Daoy (cell line): ENCODE measurements at regions not wholly inside any gene's neighbourhood (a gene's known extent, or its start where the extent isn't known, plus 50 kb on each side); places are given as distances from the start of the nearest gene placed in this dataset.

ENCODE experiments used
- DNase-seq: peaks from one replicate; pipeline ENCODE4 v3.0.0-alpha.2; 2015; ENCODE audit warnings: low read depth

DNA sequence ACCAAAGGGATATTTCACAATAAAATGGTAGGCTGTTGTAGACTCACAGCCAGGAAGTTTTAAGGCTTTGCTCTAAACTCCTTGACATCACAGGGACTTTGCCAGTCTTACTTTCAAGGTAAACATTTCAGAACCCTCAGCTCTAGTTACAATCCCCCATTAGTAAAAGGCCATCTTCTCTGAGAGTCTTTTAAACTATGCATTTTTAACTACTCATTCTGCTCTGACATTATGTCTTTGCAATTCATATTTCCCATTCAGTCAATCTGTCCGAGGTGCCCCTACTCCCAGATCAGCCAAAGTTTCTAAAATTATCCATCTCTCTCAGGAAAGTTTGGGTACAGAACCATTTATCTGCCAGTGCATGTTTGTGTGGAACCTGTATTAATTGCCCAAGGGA is 1094.1 kb downstream of the TDRD15 start:
- DNase-seq = no peak

DNA sequence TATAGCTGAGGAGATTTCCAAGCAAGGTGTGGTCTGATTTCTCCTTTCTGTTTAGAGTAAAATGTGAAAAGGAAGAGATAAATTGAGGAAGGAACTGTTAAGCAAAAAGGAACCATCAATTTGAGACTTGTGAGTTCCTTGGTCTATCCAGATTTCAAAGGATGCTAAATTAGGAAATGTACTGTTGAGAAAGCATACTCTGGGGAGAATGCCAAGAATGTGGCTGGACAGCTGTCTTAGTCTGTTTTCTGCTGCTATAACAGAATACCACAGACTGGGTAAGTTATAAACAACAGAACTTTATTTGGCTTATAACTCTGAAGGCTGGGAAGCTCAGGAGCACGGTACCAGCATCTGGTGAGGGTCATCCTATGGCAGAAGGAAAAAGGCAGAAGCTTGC is 1097.2 kb downstream of the TDRD15 start:
- no peak for DNase-seq

DNA sequence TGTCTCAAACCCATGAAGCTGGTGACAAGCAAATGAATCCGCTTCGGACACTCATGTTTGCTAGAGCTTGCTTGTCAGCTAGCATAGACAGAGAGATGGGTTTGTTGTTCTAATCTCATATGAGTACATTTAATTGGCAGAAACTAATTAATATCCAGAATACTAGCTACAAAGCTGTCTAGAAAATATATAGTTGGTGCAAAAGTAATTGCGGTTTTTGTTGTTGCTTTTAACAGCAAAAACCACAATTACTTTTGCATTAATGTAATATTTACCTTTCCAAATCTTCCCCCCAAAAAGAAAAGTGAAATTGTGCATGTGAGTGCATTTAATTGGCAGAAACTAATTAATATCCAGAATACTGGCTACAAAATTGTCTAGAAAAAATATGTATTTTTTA is 1115.2 kb downstream of the TDRD15 start:
- DNase-seq = no peak

DNA sequence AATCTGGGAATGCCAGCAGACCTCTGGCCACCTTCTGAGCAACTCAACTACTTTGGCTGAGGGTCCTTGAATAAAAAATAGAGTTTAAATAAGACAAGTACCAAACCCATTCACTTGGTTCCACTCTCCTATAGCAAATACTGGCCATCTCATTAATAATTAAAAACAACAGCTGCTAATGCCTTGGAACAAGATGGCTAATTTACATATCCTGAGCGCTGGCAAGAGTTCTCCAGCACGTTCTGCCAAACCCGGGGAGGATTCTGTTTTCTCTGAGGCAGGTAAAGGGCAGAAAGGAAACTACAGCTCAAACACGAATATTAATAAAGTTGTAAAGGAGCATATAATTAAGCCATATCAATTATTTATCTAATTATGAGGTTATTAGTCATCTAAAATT is 1123.7 kb downstream of the TDRD15 start:
- DNase-seq = no peak

DNA sequence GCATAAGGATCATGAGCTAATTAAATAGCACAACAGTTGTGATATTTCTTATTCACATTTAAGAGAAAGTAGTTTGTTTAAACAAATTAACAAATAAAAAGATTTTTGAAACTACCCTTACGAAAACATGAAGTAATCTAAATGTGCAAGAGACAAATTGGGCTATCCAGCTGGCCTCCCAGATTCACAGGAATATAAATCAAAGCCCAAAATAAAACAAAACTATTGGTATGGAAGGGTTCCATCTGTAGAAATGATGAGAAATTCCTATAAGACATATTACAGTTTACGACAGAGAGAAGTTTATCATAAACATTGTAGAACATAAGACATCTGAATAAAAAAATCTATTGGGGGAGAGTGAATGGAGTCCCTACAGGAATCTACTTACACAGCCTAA is 1125.1 kb downstream of the TDRD15 start:
- no peak for DNase-seq

DNA sequence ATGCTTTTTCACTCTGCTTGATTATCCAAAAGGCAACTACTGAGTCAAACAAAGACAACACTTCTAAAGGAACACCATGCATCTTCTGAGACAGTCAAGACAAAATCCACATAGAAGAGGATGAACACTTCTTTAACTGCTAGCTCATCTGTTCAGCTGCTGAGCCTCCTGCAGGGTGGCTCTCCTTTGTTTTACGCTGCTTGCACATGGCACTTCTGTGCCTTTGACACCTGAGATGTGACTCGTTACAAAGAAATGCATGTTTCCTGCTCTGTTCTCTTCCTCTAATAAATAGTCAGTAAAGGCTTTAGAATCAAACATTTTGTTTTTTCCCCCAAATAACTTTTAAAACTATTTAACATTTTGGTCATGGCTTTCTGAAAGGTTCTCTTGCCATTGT is 1129.4 kb downstream of the TDRD15 start:
- DNase-seq = no peak

DNA sequence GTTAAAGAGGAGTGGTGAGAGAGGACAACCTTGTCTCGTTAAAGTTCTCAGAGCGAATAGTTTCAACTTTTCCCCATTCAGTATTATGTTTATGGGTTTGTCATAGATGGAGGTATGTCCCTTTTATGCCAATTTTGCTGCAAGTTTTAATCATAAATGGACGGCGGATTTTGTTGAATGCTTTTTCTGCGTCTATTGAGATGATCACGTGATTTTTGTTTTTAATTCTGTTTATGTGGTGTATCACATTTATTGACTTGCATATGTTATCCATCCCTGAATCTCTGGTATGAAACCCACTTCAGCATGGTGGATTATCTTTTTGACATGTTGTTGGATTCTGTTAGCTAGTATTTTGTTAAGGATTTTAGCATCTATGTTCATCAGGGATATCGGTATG is 1123.8 kb upstream of the KLHL29 start:
- DNase-seq = no peak

DNA sequence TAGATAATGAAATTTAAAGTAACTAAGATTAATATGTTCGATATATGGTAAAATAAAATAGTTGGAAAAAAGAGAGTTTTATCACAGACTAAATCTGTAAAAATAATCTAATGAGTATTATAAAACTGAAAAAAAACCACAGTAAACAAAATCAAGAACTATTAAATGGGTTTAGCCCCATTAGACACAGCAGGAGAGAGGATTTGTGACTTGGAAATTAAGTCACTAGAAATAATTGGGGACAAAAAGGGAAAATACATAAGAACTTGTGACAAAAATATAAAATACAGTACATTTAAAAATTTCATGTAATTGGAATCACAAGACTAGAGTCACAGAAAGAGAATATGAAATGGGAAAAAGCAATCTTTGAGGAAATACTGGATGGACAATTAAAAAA is 1114.6 kb upstream of the KLHL29 start:
- no peak for DNase-seq

DNA sequence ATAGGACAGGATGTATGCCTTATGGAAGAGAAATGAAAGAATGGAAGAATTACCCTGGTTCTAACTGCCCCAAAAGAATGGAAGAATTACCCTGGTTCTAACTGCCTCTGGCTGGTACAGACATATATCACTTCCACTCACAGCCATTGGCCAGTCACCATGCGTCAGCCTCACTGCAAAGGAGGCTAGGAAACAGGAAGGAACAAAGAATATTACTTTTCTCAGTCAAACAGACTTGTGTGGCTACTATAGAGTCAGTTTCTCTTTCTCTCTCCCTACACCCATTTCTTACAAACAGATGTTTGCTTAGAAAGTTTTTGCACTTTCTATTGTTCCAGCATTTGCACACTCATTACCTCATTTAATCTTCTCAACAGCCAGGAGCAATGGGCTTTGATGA is 1111.1 kb upstream of the KLHL29 start:
- no peak for DNase-seq

DNA sequence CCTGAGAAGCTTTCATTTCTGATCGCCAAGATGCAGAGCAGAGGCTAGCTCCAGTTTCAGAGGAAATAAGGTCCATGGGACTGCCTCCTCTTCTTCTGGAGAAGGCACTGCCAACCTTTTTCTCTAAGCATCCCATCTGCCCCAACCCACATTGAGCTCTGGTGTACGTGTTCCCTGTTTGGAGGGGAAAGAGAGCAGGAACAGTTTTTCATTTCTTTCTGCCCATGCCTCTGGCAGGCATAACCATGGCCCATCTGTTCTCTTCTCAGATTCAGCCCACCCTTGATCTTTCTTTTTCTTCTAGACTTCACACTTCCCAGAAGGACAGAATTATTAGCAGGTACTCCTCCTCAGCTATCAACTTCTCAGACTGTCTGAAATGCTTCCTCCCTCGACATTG is 1110.3 kb upstream of the KLHL29 start:
- DNase-seq = no peak

DNA sequence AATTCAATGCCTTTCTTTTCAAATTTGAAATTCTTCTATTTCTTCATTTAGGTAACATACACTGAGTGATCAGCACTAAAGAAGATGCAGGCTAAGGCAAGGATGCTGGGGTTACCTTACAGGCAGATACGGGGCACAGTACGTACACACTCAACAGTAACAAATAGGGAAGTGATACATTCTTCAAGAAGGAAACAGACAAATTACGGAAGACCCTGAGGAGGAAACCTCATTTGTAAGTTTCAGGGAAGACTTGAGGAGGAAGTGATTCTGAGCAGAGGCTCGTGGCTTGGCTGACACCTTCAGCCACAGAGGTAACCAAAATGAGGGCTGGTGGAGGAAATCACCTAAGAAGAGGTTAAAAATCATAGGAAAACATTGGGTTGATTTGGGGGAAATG is 1108.3 kb upstream of the KLHL29 start:
- DNase-seq = no peak

DNA sequence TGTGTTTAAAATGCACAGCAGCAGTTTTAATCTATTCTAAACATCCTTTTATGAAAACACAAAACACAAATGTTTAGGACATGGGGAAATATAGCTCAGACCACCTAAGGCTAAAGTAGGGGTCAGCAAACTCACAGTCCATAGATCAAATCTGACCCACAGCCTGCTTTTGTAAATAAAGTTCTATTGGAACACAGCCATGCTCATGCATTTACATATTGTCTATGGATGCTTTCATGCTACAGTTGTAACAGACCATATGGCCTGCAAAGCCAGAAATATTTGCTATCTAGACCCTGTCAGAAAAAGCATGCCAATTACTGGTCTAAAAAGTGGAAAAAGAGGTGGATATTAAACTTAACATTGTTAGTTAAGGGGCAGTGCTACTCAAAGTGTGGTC is 1105.4 kb upstream of the KLHL29 start:
- DNase-seq = no peak

DNA sequence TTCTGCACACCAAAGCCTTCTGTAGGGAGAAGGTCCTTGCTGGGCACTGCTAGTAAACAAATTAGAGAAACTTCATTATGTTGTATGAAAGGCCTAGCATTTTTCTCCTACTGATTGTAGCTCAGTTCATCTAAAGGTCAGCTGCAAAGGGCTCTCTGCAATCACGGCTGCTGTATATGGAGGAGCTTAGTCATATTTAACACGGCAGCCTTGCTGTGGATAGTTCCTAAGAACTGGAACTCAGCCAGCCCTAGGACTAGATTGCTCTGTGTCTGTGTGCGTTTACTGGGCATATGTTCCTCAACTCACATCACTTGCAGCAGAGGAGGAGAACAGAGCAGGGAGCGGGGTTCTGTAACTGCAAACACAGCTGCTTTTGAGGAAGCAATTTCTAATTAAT is 1103.9 kb upstream of the KLHL29 start:
- DNase-seq = peak; percentile 30

DNA sequence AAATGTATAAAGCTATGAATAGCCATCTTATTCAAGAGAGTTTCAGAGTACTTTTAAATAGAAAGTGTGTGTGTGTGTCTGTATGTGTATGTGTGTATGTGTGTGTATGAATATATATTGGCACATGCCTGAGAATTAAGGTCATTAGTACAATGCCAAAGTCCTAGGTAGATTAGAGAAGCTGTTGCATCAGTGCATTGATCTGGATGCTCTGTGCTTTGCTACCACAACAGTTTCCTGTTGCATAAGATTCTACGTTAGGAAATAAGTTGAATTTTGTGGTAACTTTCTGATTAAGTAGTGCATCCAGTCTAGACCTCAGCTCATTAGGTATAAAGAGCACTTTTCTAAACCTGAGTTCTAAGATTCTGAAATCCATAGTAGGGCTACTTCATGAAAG is 1102.8 kb upstream of the KLHL29 start:
- DNase-seq = no peak

DNA sequence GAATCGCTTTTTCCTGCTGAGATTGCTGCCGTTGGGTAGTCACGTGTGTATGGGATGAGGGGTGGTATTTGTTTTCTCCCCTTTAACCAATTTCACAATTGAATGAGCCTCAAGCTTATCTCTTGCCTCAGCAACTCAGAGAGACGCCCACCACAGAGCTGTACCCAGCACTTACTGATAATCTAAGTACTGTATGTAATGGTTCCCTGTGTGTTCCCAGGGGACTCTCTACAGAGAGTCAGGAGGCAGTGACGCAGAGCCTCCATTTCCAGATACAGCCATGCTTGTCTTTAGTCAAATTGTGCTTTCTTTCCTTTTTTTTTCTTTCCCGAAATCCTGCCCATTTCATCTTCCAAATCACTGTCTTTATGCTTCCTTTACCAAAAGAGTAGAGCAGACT is 1102.1 kb upstream of the KLHL29 start:
- no peak for DNase-seq

DNA sequence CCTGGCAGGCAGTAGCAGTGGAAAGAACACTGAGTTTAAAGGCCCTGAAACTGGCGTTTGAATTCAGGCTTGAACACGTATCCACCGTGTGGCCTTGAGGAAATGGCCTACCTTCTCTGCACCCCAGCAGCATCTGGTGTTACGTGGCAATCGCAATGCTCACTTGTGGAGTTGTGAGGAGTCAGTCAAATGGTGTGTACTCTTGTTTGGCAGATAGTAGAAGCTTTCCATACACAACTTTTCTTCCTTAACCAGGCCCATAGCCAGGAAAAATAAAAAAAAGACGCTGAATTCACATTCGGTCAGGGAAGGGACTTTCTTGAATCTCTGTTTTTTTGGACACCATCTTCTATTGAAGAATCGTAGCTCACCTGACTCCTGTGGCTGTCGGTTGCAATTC is 1101.5 kb upstream of the KLHL29 start:
- no peak for DNase-seq

DNA sequence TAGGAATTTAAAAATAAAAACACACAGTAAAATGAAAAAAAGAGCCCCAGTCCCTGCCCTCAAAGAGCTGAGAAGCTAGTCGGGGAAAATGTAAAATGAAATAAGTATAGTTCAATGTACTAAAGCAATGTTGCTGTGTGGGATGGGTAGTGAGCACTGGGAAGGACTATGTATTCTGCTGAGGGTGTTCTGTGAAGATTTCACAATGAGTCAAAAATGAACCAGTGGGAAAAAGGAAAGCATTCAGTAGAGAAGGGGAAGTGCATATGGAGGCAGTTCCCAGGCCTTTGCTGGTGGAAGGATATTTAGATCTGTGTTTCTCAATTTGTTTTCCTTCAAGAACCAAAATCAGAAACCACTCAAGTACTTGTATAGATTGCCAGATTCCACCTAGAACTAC is 1094.7 kb upstream of the KLHL29 start:
- no peak for DNase-seq

DNA sequence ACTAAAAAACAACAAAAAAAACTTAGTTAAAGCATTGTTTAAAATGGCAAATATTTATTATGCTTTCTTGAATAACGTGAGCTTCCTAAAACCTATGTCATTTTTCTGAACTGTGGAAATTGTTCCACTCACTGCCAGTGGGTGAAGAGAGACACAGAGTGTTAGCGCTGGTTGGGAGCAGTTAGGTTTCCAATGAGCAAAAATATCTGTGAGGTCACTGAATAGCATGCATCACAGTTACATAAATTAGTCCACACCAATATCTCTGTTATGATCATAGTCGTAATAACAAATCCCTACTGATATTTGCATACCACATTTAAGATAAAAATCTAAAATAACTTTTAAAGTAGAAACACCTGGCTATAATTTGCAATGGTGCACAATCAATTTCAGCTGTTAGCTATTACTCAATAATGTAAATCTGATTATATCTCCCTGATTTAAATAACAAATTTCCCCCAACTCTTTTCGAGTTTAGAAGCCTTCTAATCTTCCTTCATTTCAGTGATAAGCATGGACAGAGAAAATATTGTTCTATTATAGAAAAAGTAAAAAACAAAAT is 1094.0 kb upstream of the KLHL29 start:
- DNase-seq = no peak

DNA sequence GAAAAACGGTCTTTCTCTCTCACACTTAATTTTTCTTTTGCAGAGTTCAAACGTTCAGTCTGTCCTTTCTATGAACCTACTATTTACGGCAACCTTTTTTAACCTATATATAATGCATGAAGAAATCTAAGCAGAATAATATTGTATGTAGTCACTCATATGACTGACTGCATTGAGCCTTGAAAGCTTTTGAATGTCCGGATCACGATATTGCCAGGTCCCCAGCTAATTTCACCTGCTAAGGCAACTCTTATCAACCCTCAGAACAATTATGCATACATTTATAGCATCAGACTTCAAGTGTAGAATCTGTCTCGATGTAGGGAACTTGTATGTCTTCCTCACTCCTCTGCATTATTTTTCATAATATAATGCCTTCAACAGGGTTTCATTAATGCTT is 1083.8 kb upstream of the KLHL29 start:
- DNase-seq = no peak

DNA sequence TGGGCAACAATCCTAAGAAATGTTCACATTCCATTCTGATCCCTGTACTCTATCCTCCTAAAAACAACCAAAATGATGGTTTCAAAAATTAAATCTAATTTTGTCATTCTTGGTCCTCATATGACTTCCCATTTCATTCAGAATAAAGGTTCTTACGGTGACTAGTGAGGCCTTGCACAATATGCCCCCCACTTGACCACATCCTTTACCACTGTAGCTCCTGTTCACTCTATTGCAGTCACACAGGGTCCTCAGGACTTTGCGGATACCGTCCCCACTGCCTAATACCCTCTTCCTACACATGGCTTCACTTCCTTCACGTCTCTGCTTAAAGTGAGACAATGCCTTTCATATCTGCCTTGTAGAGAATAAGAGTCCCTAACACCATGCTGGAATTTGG is 1058.7 kb upstream of the KLHL29 start:
- no peak for DNase-seq

DNA sequence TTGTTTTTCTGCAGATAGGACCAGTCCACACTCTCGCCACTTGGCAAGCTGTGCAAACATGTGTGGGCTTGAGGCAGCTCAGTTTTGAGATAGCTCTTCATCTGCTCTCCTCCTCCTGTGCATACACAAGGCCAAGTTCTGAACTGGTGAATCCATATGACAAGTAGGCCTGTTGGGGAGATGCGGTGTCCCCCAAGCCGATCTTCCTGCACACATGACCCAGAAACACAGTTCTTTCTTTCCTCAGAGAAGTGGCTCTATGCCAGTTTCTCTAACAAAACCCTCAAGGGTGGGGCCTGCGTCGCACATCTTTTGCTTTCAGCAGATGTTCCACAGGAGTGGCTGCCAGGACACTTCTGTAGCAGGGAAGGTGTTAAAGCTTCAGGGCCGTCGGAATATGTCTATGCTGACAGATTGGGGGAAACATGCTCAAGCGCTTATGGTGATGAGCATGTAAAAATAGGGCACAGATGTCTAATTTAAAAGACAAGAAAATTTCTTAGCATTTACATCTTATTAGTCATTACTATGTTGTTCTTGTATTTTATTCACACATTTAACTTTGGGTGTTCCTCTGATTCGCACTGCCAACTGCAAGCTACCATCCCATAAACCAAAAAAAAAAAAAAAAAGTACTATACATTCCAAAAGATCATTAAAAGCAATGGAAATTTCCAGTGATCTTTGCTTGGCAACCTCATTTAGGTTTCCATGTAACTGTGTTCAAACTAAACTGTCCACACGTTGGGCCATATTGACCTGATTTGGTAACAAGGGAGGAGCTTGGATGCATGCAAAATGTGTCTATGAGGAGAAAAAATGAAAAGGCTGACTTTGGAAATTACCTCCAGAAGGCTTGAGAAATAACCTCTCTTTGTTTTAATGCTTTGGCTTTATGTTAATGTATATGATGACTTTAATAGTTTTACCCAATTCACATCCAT is 1055.5 kb upstream of the KLHL29 start:
- DNase-seq = no peak

DNA sequence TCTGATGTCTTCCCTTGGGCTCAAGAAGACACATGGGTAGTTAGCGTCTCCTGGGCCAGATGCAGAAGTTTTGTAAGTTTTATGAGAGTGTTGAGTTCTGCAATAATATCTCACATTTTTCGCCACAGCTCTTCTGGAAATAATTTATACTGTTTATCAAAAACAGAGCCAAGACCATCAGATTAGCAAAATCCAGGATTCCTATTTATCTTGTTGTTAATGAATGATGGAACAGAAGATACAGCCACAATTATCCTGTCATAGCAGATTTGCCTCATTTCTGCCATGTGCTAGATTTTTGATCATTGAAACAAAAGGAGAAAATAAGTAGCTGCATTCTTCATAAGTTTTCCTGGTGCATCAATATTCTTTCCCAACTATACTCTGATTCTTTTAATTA is 1048.6 kb upstream of the KLHL29 start:
- no peak for DNase-seq

DNA sequence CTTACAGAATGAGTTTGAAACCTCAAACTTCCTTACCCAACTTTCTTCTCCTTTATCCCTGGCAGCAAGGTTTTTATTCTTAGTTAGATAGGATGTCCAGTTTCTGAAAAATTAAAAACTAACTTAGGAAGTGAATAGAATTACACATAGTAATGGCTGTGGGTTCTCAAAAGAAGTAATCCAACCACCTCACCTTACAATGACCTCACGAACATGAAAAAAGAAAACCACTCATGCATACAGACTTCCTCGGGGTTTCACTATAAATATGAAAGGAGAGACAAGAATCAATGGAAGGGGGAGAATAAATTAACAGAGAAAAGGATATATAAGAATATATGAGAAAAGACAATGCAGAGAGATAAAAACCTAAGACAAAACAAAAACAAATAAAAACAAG is 1044.3 kb upstream of the KLHL29 start:
- no peak for DNase-seq

DNA sequence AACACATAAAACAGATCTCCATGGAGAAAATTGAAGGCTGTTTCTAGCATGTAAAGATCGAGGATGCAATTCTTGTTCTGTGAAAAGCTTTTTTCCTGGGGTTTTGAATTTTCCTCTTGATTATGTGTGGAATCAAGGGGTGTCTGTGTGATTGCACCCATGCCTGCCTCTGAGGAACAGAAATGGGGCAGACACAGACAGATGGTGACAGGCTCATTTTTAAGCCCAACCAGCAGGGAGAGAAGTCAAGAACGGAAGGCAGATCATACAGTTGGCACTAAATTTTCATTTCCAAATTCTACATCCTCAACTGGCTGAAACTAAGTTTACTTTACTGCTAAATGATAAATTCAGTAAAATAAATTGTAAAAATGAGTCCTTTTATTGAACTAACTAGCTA is 1037.7 kb upstream of the KLHL29 start:
- DNase-seq = no peak
